Hematopoietic multipotent progenitor cell (in vitro differentiated cells): ENCODE measurements at regions not wholly inside any gene's neighbourhood (a gene's known extent, or its start where the extent isn't known, plus 50 kb on each side); places are given as distances from the start of the nearest gene placed in this dataset.

Experiments
- DNase-seq, 3 donors: peaks; one replicate each; pipeline ENCODE4 v3.0.0-alpha.2; 2011 to 2015; ENCODE audit warnings: low read depth in 2 of 3, low spot score in 2 of 3

- DNase-seq: no peak
These were observed 63.0 kb upstream of the CDK20 start for GRCh38 chr9:88037285-88037845.

DNA sequence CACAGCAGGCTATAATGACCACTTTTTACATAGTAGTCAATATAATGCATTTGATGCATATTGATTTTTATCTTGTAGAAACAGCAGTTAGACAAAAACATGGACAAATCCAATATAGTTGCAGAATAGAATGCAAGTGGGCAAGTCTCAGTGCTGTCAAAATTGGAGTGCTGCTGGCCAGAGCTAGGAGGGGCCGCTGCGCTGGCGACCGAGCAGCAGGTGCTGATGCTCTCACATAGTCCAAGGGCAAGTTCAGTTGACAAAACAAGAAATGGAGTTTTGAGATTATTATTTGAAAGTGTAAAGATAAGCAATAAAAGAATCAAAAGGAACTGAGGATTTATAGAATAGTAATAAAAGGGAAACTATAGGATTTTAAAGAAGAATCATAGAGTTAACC, 60.6 kb upstream of the CDK20 start:
- DNase-seq: no peak

DNA sequence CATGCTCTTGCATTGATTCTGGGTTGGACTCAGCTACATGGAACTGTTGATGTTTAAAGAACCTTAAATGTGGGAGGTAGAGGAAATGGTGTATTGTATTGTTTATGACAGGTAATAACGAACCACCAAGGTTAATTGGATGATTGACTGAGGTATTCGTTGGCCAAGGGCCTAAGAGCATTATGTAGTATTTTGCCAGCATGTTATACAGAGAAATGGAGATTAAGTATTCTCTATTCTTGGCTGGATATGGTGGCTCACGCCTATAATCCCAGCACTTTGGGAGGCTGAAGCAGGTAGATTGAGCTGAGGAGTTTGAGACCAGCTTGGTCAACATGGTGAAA, 59.0 kb upstream of the CDK20 start:
- DNase-seq: no peak

DNA sequence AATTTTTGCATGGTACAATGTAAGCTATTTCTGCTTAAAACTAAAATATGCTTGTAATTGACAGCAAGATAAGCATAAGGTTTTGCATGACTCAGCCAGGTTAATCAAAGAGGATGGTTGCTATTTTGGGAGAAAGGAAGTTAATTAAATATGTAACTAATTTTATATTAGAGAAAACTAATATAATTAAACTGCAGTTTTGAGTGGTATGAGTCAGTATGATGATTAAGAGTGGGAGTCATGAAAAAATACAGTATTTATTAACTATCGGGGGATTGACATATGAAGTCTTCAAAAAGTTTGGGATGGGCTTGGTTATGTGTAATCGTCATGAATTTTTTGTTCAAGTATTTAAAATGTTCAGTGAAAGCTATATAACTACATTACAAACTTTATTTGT, 54.0 kb upstream of the CDK20 start:
- DNase-seq: no peak

GRCh38 chr9:88026118-88026479, 51.8 kb upstream of the CDK20 start:
- DNase-seq: no peak

DNA sequence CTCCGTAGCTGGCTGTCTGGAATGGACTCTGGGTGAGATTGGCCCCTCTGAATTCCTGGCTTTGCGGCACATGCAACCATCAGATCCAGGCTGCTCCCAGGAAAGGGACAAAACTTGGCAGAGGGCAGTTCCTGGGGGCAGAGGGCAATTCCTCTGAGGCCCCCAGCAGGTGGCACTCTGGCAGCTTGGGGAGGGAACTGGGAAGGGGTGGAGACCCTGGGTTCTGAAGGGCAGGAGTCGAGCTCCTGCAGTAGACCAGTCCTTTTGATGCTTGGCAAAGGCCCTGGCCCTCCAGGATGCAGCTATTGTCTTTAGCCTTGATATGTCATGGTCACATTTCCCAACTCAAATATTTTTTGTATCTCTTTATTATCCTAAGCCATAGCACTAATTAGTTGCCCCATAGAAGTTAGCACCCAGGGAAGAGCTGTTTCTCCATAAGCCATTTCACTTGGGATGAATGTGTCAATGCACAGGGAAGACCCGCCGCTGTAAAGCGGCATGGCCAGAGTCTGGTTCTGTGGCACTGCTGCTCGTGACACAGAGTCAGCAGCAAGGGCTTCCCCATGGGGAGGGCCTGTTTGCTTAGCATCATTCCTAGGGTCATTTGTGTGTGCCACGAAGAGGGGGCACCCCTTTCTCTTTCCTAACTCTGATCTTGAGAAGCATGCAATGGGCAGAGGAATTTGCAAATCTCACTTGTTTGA, 51.2 kb upstream of the CDK20 start:
- DNase-seq: no peak

GRCh38 chr9:88024896-88025295, 50.6 kb upstream of the CDK20 start:
- DNase-seq: no peak
